GM18502 (cell line): ENCODE measurements at regions not wholly inside any gene's neighbourhood (a gene's known extent, or its start where the extent isn't known, plus 50 kb on each side); places are given as distances from the start of the nearest gene placed in this dataset.

ENCODE experiments used
- ATAC-seq: cut with Tn5 transposase; IDR thresholded peaks from one replicate; pipeline ENCODE4 v1.9.1; 2021; ENCODE audit warnings: mild to moderate bottlenecking; ENCODE audit not compliant: unreplicated experiment, poor library complexity

- ATAC-seq: no peak
Measured at GRCh38 chr3:44175070-44175469, 66.6 kb upstream of the TOPAZ1 start.

- ATAC-seq: no peak
Measured at GRCh38 chr3:44179246-44179645, 62.4 kb upstream of the TOPAZ1 start.

GRCh38 chr3:44184319-44184953 is 57.2 kb upstream of the TOPAZ1 start:
- ATAC-seq: no peak

GRCh38 chr3:44185396-44185915 is 56.2 kb upstream of the TOPAZ1 start:
- no peak for ATAC-seq

GRCh38 chr3:44186111-44186672 is 55.5 kb upstream of the TOPAZ1 start:
- ATAC-seq: no peak

GRCh38 chr3:44186712-44187111 is 55.0 kb upstream of the TOPAZ1 start:
- no peak for ATAC-seq
